Neural crest cell (in vitro differentiated cells): ENCODE measurements at regions not wholly inside any gene's neighbourhood (a gene's known extent, or its start where the extent isn't known, plus 50 kb on each side); places are given as distances from the start of the nearest gene placed in this dataset.

ENCODE experiments used
- DNase-seq: peaks from one replicate; pipeline ENCODE4 v3.0.0; 2021; ENCODE audit warnings: low read depth, mixed read lengths, low spot score
- H3K27ac Mint-ChIP-seq: one replicate; pipeline ENCODE4 v1.8.0; 2021; ENCODE audit warnings: mild to moderate bottlenecking, mixed read lengths; ENCODE audit not compliant: unreplicated experiment
- H3K27me3 Mint-ChIP-seq: 2 replicates; pipeline ENCODE4 v1.8.0; 2021; ENCODE audit warnings: low read depth, mild to moderate bottlenecking, mixed read lengths
- H3K36me3 Mint-ChIP-seq: 2 replicates; pipeline ENCODE4 v1.8.0; 2021; ENCODE audit warnings: low read depth, mild to moderate bottlenecking, mixed read lengths
- H3K4me1 Mint-ChIP-seq: 2 replicates; pipeline ENCODE4 v1.8.0; 2021; ENCODE audit warnings: mixed read lengths
- H3K4me3 Mint-ChIP-seq: one replicate; pipeline ENCODE4 v1.8.0; 2021; ENCODE audit warnings: mild to moderate bottlenecking, mixed read lengths
- H3K9me3 Mint-ChIP-seq: 2 replicates; pipeline ENCODE4 v1.8.0; 2021; ENCODE audit warnings: mixed read lengths
- TF ChIP-seq, protein P1 (sequence below): fragments of 200-600 bp; sonication (generic); conservative IDR thresholded peaks from 2 replicates; pipeline ENCODE4 v1.5.0; 2021; ENCODE audit warnings: antibody characterized with exemption, mild to moderate bottlenecking

GRCh38 chr6:44675449-44675848 is 287.9 kb downstream of the CDC5L start:
- TF ChIP-seq, protein P1, sequence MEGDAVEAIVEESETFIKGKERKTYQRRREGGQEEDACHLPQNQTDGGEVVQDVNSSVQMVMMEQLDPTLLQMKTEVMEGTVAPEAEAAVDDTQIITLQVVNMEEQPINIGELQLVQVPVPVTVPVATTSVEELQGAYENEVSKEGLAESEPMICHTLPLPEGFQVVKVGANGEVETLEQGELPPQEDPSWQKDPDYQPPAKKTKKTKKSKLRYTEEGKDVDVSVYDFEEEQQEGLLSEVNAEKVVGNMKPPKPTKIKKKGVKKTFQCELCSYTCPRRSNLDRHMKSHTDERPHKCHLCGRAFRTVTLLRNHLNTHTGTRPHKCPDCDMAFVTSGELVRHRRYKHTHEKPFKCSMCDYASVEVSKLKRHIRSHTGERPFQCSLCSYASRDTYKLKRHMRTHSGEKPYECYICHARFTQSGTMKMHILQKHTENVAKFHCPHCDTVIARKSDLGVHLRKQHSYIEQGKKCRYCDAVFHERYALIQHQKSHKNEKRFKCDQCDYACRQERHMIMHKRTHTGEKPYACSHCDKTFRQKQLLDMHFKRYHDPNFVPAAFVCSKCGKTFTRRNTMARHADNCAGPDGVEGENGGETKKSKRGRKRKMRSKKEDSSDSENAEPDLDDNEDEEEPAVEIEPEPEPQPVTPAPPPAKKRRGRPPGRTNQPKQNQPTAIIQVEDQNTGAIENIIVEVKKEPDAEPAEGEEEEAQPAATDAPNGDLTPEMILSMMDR = no peak
- no peak overlapping the region for H3K4me3 Mint-ChIP-seq
- peaks cover 15% of the 10 kb centered on the region for H3K4me1 Mint-ChIP-seq

GRCh38 chr6:44676246-44676790 is 288.8 kb downstream of the CDC5L start:
- H3K27me3 Mint-ChIP-seq = no peaks in the 10 kb centered on the region
- H3K36me3 Mint-ChIP-seq = no peaks in the 10 kb centered on the region
- no peaks in the 10 kb centered on the region for H3K9me3 Mint-ChIP-seq
- TF ChIP-seq, protein P1 = no peak
- H3K27ac Mint-ChIP-seq = no peak overlapping the region
- DNase-seq = no peak
- H3K4me1 Mint-ChIP-seq = peaks cover 24% of the 10 kb centered on the region
- no peak overlapping the region for H3K4me3 Mint-ChIP-seq

More at GRCh38 chr6:44675449-44675848, 287.9 kb downstream of the CDC5L start:
- no peak for DNase-seq
- Mint-ChIP-seq H3K36me3 (no peaks in the 10 kb centered on the region), H3K27ac (no peak overlapping the region), H3K27me3 (no peaks in the 10 kb centered on the region), H3K9me3 (no peaks in the 10 kb centered on the region)

- Mint-ChIP-seq H3K27ac (no peak overlapping the region), H3K9me3 (no peaks in the 10 kb centered on the region), H3K4me3 (no peak overlapping the region), H3K27me3 (no peaks in the 10 kb centered on the region), H3K36me3 (no peaks in the 10 kb centered on the region), H3K4me1 (peaks cover 28% of the 10 kb centered on the region)
- DNase-seq = no peak
- TF ChIP-seq, protein P1 = no peak
Observed at GRCh38 chr6:44676826-44677433, 289.4 kb downstream of the CDC5L start.

- Mint-ChIP-seq H3K27me3 (no peaks in the 10 kb centered on the region), H3K4me3 (no peak overlapping the region), H3K4me1 (peaks cover 34% of the 10 kb centered on the region), H3K9me3 (no peaks in the 10 kb centered on the region), H3K36me3 (no peaks in the 10 kb centered on the region), H3K27ac (no peak overlapping the region)
- TF ChIP-seq, protein P1 = no peak
- no peak for DNase-seq
Observed at GRCh38 chr6:44678252-44678935, 290.9 kb downstream of the CDC5L start.

GRCh38 chr6:44679438-44680201 is 292.1 kb downstream of the CDC5L start:
- no peak for DNase-seq
- H3K27me3 Mint-ChIP-seq = no peaks in the 10 kb centered on the region
- TF ChIP-seq, protein P1 = no peak
- H3K4me1 Mint-ChIP-seq = peaks cover 34% of the 10 kb centered on the region
- H3K4me3 Mint-ChIP-seq = no peak overlapping the region
- no peaks in the 10 kb centered on the region for H3K9me3 Mint-ChIP-seq
- peak overlapping the region; percentile 73 for H3K27ac Mint-ChIP-seq
- H3K36me3 Mint-ChIP-seq = no peaks in the 10 kb centered on the region
